ENCODE measurements at regions not wholly inside any gene's neighbourhood (a gene's known extent, or its start where the extent isn't known, plus 50 kb on each side); places are given as distances from the start of the nearest gene placed in this dataset.

GRCh38 chr4:33255507-33255906 lies 2535.3 kb downstream of the PCDH7 start:
- Mint-ChIP-seq H3K27ac (no peak overlapping the region), H3K4me3 (no peak overlapping the region), H3K9me3 (peaks cover 13 to 20% of the 10 kb centered on the region in 2 donors), H3K4me1 (no peaks in the 10 kb centered on the region), H3K36me3 (peaks cover 17% of the 10 kb centered on the region), H3K27me3 (ENCODE audit: low read depth in 2 of 2) (no peaks in the 10 kb centered on the region)
- Histone ChIP-seq H3K27ac (ENCODE audit: low read length) (no peak overlapping the region), H3K9me3 (ENCODE audit: control insufficient read depth, insufficient read depth, low read length) (peaks cover 8% of the 10 kb centered on the region), H3K27me3 (ENCODE audit: control insufficient read depth, insufficient read depth, low read length) (no peaks in the 10 kb centered on the region), H3K36me3 (ENCODE audit: control insufficient read depth, insufficient read depth, low read length) (no peaks in the 10 kb centered on the region), H3K4me3 (ENCODE audit: low read length) (no peak overlapping the region), H3K4me1 (ENCODE audit: control insufficient read depth, insufficient read depth, low read length) (no peaks in the 10 kb centered on the region)
- intact Hi-C loops (cut with micrococcal nuclease), result no loop called here
- 77% methylated on average over 6 of the region's 6 CpGs for WGBS (ENCODE audit: insufficient coverage)
- ATAC-seq (no peak), DNase-seq (no peak)
- TF ChIP-seq CTCF (IDR thresholded peaks at IDR 0.05), result no peak

GRCh38 chr4:33262824-33263223 lies 2542.7 kb downstream of the PCDH7 start:
- Histone ChIP-seq H3K36me3 (ENCODE audit: control insufficient read depth, insufficient read depth, low read length) (no peaks in the 10 kb centered on the region), H3K4me1 (ENCODE audit: control insufficient read depth, insufficient read depth, low read length) (no peaks in the 10 kb centered on the region), H3K27me3 (ENCODE audit: control insufficient read depth, insufficient read depth, low read length) (no peaks in the 10 kb centered on the region), H3K27ac (ENCODE audit: low read length) (no peak overlapping the region), H3K9me3 (ENCODE audit: control insufficient read depth, insufficient read depth, low read length) (no peaks in the 10 kb centered on the region), H3K4me3 (ENCODE audit: low read length) (no peak overlapping the region)
- intact Hi-C loops (cut with micrococcal nuclease), result no loop called here
- Mint-ChIP-seq H3K4me3 (no peak overlapping the region), H3K36me3 (no peaks in the 10 kb centered on the region), H3K27me3 (ENCODE audit: low read depth in 2 of 2) (no peaks in the 10 kb centered on the region), H3K4me1 (no peaks in the 10 kb centered on the region), H3K9me3 (peaks cover 15 to 28% of the 10 kb centered on the region in 2 donors), H3K27ac (no peak overlapping the region)
- TF ChIP-seq CTCF (IDR thresholded peaks at IDR 0.05), result no peak
- no peak for ATAC-seq
- no peak for DNase-seq
- 100% methylated on average over 2 of the region's 2 CpGs for WGBS (ENCODE audit: insufficient coverage)

GRCh38 chr4:33268776-33269175 lies 2548.6 kb downstream of the PCDH7 start:
- DNase-seq, result no peak
- H3K36me3 ChIP-seq (ENCODE audit: control insufficient read depth, insufficient read depth, low read length), result no peaks in the 10 kb centered on the region
- H3K4me1 Mint-ChIP-seq, result no peaks in the 10 kb centered on the region
- no peaks in the 10 kb centered on the region for H3K9me3 ChIP-seq (ENCODE audit: control insufficient read depth, insufficient read depth, low read length)
- no peak for ATAC-seq
- WGBS (ENCODE audit: insufficient coverage), result 80% methylated on average over 4 of the region's 5 CpGs
- H3K36me3 Mint-ChIP-seq, result no peaks in the 10 kb centered on the region
- H3K27me3 Mint-ChIP-seq (ENCODE audit: low read depth in 2 of 2), result no peaks in the 10 kb centered on the region
- intact Hi-C loops (cut with micrococcal nuclease), result no loop called here
- H3K27ac ChIP-seq (ENCODE audit: low read length), result no peak overlapping the region
- no peak overlapping the region for H3K4me3 Mint-ChIP-seq
- peaks cover 6 to 19% of the 10 kb centered on the region in 2 donors for H3K9me3 Mint-ChIP-seq
- no peak overlapping the region for H3K4me3 ChIP-seq (ENCODE audit: low read length)
- no peak overlapping the region for H3K27ac Mint-ChIP-seq
- TF ChIP-seq CTCF (IDR thresholded peaks at IDR 0.05), result no peak
- H3K27me3 ChIP-seq (ENCODE audit: control insufficient read depth, insufficient read depth, low read length), result no peaks in the 10 kb centered on the region
- no peaks in the 10 kb centered on the region for H3K4me1 ChIP-seq (ENCODE audit: control insufficient read depth, insufficient read depth, low read length)

- H3K36me3 Mint-ChIP-seq, result no peaks in the 10 kb centered on the region
- no peaks in the 10 kb centered on the region for H3K4me1 ChIP-seq (ENCODE audit: control insufficient read depth, insufficient read depth, low read length)
- intact Hi-C loops (cut with micrococcal nuclease), result no loop called here
- no peaks in the 10 kb centered on the region for H3K27me3 ChIP-seq (ENCODE audit: control insufficient read depth, insufficient read depth, low read length)
- no peak overlapping the region for H3K4me3 ChIP-seq (ENCODE audit: low read length)
- no CpG with 5 or more reads among the region's 1 CpG for WGBS (ENCODE audit: insufficient coverage)
- no peaks in the 10 kb centered on the region for H3K4me1 Mint-ChIP-seq
- H3K36me3 ChIP-seq (ENCODE audit: control insufficient read depth, insufficient read depth, low read length), result no peaks in the 10 kb centered on the region
- peaks cover 3 to 16% of the 10 kb centered on the region in 2 donors for H3K9me3 Mint-ChIP-seq
- DNase-seq, result no peak
- H3K27ac ChIP-seq (ENCODE audit: low read length), result no peak overlapping the region
- H3K27me3 Mint-ChIP-seq (ENCODE audit: low read depth in 2 of 2), result no peaks in the 10 kb centered on the region
- TF ChIP-seq CTCF (IDR thresholded peaks at IDR 0.05), result no peak
- H3K4me3 Mint-ChIP-seq, result no peak overlapping the region
- no peak overlapping the region for H3K27ac Mint-ChIP-seq
- ATAC-seq, result no peak
- no peaks in the 10 kb centered on the region for H3K9me3 ChIP-seq (ENCODE audit: control insufficient read depth, insufficient read depth, low read length)
Observed at GRCh38 chr4:33270403-33270802, 2550.2 kb downstream of the PCDH7 start.

All from natural killer cell (primary cell).